Liver (tissue), 3 donors: ENCODE measurements at regions not wholly inside any gene's neighbourhood (a gene's known extent, or its start where the extent isn't known, plus 50 kb on each side); places are given as distances from the start of the nearest gene placed in this dataset.

Experiments used
- GABPA ChIP-seq, 2 donors: IDR thresholded peaks in 1 of 2; conservative IDR thresholded peaks in 1 of 2; 2 replicates each; pipeline ENCODE4 v1.6.1; 2016; ENCODE audit warnings: antibody characterized with exemption in 2 of 2, mild to moderate bottlenecking in 1 of 2, moderate library complexity in 1 of 2
- JUND ChIP-seq, 2 donors: IDR thresholded peaks; 2 replicates each; pipeline ENCODE4 v1.6.1; 2016; ENCODE audit warnings: antibody characterized with exemption in 2 of 2
- RXRA ChIP-seq, 2 donors: IDR thresholded peaks; 2 replicates each; pipeline ENCODE4 v1.6.1; 2017 to 2018; ENCODE audit warnings: antibody characterized with exemption in 2 of 2, mild to moderate bottlenecking in 1 of 2
- TF ChIP-seq, protein P1 (sequence below): IDR thresholded peaks from 2 replicates; pipeline ENCODE4 v1.6.1; 2016; ENCODE audit warnings: antibody characterized with exemption
- TF ChIP-seq, protein P2 (sequence below): fragments of 150-350 bp; IDR thresholded peaks from 2 replicates; pipeline ENCODE4 v1.5.1; 2017; ENCODE audit warnings: improper control_type of control experiment, low read depth, low read length; ENCODE audit not compliant: missing input control
- TF ChIP-seq, protein P3 (sequence below): IDR thresholded peaks from 2 replicates; pipeline ENCODE4 v1.6.1; 2016; ENCODE audit warnings: antibody characterized with exemption
- donor health status: healthy.
- donor health status: healthy.

DNA sequence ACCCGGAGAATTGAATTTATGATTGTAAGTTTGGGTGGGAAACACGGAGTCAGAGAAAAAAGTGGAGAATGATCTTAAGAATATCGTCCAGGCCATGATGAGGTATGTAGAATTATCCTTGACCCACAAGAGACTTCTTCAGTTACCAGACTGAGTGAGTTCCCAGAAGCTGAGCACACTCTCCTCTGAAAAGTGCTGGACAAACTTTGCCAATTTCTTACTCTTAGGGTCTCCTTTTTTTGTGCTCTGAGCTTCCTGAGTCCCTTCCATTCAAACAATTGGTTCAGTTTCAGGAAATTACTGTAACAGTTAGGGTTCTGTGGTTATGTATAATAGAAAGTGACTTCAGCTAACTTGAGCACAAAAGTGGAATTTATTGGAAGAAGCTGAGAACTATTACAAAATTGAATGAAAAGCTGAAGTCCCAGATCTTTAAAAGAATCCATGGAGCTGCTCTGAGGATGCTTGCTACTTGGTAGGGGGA is 50.6 kb upstream of the EHBP1 start:
- TF ChIP-seq, protein P1, sequence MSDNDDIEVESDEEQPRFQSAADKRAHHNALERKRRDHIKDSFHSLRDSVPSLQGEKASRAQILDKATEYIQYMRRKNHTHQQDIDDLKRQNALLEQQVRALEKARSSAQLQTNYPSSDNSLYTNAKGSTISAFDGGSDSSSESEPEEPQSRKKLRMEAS: no peak
- TF ChIP-seq JUND (IDR thresholded peaks at IDR 0.05) (no peak), GABPA (IDR thresholded peaks at IDR 0.05 in 1 of 2, conservative IDR thresholded peaks at IDR 0.05 in 1 of 2) (no peak), RXRA (IDR thresholded peaks at IDR 0.05) (no peak)
- TF ChIP-seq, protein P2, sequence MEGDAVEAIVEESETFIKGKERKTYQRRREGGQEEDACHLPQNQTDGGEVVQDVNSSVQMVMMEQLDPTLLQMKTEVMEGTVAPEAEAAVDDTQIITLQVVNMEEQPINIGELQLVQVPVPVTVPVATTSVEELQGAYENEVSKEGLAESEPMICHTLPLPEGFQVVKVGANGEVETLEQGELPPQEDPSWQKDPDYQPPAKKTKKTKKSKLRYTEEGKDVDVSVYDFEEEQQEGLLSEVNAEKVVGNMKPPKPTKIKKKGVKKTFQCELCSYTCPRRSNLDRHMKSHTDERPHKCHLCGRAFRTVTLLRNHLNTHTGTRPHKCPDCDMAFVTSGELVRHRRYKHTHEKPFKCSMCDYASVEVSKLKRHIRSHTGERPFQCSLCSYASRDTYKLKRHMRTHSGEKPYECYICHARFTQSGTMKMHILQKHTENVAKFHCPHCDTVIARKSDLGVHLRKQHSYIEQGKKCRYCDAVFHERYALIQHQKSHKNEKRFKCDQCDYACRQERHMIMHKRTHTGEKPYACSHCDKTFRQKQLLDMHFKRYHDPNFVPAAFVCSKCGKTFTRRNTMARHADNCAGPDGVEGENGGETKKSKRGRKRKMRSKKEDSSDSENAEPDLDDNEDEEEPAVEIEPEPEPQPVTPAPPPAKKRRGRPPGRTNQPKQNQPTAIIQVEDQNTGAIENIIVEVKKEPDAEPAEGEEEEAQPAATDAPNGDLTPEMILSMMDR: no peak
- TF ChIP-seq, protein P3, sequence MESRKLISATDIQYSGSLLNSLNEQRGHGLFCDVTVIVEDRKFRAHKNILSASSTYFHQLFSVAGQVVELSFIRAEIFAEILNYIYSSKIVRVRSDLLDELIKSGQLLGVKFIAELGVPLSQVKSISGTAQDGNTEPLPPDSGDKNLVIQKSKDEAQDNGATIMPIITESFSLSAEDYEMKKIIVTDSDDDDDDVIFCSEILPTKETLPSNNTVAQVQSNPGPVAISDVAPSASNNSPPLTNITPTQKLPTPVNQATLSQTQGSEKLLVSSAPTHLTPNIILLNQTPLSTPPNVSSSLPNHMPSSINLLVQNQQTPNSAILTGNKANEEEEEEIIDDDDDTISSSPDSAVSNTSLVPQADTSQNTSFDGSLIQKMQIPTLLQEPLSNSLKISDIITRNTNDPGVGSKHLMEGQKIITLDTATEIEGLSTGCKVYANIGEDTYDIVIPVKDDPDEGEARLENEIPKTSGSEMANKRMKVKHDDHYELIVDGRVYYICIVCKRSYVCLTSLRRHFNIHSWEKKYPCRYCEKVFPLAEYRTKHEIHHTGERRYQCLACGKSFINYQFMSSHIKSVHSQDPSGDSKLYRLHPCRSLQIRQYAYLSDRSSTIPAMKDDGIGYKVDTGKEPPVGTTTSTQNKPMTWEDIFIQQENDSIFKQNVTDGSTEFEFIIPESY: no peak
